ENCODE measurements at regions not wholly inside any gene's neighbourhood (a gene's known extent, or its start where the extent isn't known, plus 50 kb on each side); places are given as distances from the start of the nearest gene placed in this dataset.

DNA sequence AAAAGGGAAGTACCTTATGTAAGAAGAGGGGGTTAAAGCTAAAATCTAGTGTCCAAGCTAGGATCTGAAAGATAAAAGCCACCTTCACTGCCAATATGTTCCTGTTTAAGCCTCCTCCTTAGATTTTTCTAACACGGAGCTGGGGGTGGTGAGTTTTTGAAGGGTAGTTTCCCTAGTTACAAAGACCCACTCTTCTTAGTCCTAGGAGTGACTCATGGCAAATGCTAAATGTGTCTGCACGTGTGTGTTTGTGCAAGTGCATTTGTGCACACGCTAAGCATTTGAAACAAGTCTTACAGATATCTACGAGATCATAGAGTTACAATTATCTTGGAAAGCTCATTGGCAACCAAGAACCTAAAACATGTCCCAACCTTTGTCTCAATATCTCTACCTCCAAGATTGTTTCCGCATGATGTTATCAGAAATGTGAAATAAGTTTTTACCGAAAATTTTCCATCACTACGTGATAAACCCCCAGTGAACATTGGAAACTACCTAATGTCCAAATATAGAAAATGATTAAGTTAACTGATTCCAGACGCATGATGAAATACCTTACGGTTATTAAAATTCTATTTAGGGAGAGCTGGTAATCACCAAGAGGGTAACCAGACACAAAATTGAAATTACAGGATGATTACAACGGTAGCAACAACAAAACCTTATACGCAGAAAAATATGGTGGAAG is 78.0 kb upstream of the HRH2 start:
- DNase-seq, result no peak

DNA sequence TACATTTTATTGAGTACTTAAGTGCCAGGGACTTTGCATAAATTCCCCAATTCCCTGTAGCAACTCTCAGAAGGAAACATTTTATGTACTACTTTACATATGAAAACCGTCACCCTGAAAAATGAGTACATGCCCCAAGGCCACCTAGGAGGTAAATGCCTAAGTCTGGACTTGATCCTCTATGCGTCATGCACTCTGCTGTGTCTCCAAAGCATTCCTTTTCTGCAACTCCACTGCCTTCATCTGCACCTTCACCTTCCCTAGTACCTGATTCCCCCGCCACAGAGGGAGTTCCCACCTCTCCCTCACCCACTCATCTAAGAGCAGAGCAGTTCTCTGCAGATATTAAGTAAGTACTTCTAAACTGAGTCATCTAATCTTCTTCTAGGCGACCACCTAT is 75.2 kb upstream of the HRH2 start:
- no peak for DNase-seq

DNA sequence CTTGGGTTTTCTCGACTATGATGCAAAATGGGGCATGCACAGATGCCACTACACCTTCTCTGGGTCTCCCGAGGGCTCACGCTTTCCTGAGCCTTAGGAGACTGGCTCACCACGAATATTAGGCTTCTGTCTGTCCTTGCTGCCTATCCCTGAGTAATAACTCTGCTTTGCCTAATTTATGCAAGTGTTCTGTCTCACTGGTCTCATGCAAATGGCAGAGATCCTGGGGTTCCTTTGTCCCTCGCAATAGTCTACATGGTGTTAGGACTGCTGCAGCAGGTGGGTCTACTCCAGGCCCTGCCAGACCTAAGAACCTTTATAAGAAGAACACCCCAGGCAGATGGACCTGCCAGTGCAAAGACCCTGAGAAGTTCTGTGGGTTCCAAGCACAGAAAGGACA is 72.3 kb upstream of the HRH2 start:
- DNase-seq, result no peak

DNA sequence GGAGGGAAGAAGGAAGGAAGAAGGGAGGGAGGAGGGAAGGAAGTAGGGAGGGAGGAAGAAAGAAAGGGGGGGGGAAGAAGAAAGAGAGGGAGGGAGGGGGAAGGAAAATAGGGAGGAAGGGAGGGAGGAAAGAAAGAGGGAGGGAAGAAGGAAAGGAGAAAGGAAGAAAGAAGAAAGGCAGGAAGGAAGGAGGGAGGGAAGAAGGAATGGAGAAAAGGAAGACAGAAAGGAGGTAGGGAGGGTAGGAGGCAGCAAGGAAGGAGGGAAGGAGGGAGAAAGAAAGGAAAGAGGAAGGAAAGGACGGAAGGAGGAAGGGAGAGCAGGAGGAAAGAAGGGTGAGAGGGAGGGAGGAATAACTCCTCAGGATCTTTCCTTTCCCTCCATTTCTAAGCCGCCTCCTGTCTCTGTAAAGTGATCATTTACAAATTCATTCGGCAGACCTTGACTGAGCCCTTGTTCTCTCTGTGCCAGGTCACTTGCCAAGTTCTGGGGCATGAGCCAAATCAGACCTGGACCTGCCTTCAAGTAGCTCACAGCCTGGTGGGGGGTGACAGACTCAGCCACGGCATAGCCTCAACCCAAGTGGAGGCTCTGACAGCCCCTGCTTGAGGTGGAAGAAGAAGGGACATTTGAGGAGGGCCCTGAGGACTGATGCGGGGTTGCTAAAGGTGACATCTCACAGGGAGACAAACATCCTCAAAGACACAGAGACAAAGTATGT is 69.0 kb upstream of the HRH2 start:
- DNase-seq, result no peak

DNA sequence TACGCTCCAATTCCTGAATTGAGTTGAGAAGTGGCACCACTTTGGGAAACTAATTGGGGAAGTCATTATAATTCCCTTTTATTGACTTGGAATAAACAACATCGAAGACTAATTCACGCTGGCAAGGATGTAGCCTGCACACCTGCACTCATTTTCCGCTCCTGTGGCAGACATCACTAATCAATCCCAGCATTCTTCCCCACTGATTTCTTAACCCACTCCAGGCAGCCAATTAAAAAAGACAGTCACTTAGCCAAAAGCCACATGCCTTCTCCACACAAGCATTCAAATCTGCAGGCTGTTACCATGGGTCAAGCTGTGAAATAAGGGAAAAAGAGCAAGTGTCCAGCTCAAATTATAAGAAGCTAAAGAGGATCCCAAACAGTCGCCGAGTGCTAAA is 68.2 kb upstream of the HRH2 start:
- DNase-seq, result no peak

DNA sequence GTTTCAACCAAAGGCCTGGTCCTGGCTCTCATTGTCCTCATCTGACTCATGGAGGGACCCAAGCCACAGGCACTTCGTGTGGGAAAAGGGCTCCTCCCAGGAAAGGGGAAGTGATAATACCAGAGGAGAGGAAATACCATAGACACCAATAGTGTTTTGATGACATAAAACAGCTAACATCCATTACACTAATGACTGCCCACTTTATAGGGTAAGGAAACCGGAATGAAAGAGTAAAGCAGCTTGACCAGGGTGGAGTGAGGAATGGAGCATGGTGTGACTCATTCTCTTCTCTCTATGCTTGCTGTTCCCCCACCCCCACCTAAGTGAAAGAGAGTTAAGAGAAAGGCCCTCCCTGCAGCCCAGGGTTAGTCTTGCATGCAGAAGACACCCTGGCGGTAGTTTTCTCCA is 67.4 kb upstream of the HRH2 start:
- peak; percentile 25 for DNase-seq

DNA sequence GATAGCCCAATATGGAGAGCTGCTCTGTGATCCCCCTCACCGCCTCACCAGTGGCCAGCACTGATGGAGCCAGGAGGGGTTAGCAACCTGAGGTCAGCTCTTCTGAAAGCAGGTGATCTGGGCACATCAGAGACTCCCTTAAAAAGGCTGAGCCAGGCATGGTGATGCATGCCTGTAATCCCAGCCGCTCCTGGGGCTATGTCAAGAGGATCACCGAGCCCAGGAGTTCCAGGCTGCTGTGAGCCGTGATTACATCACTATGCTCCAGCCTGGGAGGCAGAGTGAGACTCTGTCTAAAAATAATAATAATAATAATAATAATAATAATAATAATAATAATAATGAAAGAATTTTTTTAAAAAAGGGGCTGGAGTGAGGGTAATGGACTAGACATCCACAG is 66.6 kb upstream of the HRH2 start:
- no peak for DNase-seq

DNA sequence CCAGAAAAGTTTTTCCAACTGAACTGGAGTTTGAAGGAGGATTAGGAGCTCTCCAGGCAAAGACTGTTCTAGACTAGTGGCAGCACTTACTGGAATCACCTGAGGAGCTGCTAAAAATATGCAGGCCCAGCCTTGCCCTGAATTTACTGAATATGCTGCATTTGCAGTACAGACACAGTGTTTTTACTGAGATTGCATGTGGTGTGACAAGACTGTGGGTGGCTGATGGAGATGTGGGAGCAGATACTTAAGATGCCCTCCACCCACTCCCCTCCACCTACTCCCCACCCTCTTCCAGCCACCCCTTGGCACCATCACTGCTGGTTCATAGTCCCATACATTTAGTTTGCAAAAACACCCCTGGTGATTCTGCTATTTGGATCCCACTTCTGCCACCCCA is 64.1 kb upstream of the HRH2 start:
- no peak for DNase-seq

DNA sequence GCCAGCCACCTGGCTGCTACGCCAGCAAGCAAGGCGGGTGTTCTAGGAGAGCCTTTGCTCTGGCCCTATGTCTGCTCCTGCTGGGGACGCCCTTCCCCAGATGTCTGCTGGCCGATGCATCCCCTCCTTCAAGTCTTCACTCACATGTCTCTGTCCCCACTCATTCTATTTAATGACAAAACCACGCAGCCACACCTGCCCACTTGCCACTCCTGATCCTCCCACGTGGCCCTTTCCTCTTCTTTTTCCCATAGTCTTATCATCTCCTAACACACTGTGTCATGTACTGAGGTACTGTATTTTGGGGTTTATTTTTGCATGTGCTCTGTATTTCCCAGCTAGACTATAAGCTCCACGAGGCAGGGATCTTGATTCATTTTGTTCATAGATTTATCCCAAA is 62.0 kb upstream of the HRH2 start:
- no peak for DNase-seq

DNA sequence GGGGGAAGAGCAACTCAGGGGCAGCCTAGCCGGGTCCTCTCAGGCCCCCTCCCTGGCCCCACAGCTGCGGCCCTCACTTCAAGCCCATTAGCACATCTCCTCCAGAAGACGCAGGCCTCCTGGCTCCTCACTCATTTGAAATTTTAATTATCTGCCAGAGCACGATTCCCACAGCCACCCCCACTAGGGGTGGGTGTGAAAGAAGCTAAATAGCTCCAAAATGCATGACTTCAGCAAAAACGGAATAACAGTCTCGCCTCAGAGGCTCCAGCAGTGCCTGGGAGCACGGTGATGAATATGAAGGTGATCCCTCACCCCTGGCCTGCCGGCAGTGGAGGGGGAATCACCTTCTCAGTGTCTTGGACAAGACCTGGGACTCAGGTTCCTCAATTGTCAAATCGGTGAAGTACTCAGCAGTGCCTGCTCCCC is 61.1 kb upstream of the HRH2 start:
- DNase-seq, result no peak

DNA sequence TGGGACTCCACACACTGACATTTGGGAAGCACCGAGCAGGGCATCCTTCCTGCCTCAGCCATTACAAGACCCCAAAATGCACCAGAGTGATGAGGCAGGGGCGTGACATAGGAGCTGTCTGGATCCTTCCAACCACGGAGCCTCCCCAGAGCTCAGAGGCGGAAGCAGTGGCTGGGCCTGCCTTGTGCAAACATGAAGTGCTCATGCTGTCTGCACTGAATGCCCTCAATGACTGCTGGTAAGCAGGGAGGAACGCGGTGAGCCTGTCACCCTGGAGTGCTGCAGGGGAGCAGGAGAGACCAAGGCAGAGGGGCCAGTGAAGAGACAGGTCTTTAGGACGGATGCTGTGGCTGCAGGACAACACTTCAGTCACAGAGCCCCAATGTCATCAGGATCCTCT is 60.2 kb upstream of the HRH2 start:
- DNase-seq, result peak; percentile 54

DNA sequence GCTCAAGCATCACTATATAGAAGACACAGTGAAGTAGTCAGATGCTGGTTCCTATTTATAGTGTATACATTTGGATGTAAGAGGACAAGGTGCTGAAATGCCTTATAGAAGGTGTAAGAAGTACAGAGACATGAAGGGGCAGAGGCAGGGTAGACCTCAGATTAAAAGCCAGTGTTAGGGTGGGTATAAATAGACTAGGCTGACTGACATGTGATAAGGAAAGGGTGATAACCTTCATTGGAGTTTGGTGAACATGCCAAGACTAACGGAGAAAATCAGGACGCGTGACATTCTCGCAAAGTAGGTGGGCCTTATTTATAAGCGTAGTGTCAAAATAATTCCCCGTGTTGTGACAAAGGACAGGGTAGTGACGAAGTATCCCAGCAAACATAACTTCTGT is 59.1 kb upstream of the HRH2 start:
- no peak for DNase-seq

DNA sequence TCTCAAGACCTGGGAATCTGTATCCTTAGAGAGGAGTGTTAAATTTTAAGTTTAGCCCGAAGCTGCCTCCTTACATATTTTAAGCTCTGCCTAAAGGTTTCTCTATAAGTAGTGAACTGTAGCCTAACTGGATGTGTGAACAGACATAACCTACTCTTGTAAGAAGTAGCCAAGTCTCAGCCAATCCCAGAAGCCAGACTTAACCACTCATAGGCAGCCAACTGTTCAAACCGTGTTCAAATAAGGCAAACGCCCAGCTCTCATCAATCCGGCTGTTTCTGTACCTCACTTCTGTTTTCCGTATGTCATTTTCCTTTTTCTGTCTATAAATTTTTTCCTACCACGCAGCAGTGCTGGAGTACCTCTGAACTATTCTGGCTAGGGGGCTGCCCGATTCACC is 58.7 kb upstream of the HRH2 start:
- no peak for DNase-seq

DNA sequence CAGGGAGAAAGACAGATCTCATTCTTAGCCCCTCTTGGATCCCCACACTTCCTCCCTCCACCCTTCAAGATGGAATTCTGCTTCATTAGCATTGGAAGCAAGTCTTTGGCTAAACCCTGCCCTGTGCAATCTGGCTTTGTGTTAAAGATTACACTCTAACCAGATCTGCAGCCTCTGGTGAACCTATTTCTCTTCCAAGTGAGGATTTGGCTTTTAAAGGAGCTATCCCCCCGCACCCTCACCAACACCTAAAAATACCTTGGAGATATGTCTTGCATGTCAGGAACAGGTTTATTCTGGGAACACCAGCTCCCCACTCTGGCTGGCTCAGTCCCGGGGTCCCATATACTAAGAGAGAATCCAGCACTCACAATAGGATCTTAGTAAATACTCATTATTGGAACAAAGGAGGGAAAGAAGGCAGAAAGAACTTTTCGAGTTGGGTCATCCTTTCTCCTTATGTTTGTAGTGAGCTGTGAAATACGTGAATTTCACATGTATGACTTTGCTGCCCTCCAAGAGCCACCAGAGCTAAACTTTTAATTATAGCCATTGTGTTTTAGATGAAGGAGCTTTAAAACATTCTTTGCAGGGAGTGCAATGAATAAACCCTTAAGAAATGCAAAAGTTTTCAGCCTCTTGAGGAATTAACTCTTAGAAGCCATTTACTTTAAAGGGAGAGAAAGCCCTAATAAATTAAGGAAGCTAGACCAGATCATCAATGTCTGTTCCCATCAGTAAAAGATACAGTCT is 53.7 kb upstream of the HRH2 start:
- no peak for DNase-seq

DNA sequence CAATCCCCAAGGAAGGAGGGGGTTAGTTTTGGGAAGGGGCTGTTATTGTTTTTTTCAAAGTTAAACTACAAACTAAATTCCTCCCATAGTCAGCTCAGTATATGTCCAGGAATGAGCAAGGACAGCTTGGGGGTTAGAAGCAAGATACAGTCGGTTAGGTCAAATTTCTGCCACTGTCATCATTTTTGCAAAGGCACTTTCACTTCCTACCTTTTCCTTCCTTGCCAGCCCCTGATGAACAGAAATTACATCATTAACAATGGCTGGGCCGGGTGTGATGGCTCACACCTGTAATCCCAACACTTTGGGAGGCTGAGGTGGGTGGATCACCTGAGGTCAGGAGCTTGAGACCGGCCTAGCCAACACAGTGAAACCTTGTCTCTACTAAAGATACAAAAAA is 51.5 kb upstream of the HRH2 start:
- DNase-seq, result no peak

Measured in DMS53 (cell line).